SH-SY5Y (cell line): ENCODE measurements at regions not wholly inside any gene's neighbourhood (a gene's known extent, or its start where the extent isn't known, plus 50 kb on each side); places are given as distances from the start of the nearest gene placed in this dataset.

Experiments
- GATA2 ChIP-seq: IDR thresholded peaks from 2 replicates; pipeline ENCODE4 v1.6.1; 2011; ENCODE audit warnings: mild to moderate bottlenecking, low read depth, low read length
- GATA3 ChIP-seq: IDR thresholded peaks from 2 replicates; pipeline ENCODE4 v1.6.1; 2011; ENCODE audit warnings: low read depth, mild to moderate bottlenecking, low read length, moderate library complexity

DNA sequence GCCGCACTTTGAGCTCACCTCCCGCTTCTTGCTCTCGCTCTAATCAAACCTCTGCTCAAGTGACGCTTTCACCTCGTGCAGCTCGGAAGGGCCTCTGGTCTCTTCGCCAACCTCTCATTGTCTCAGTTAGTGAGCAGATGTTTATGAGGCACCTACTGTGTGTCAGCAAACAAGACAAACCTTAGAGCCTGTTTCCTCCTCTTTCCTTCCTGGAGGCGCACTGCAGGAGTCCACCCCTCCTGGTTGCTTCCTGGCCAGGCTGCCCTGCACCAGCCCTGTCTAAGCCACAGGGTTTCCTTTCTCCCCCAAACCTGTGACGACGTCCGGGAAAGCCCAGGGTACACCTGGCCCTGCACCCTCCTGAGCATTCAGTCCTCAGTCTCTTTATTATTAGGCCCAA is 84.2 kb downstream of the PHETA1 start:
- no peak for TF ChIP-seq GATA2
- no peak for TF ChIP-seq GATA3
